BLaER1 (cell line): ENCODE measurements at regions not wholly inside any gene's neighbourhood (a gene's known extent, or its start where the extent isn't known, plus 50 kb on each side); places are given as distances from the start of the nearest gene placed in this dataset.

Experiments
- H3K27ac ChIP-seq: shearing (Covaris generic); formaldehyde crosslinking; 2 replicates; pipeline ENCODE4 v1.8.1; 2022
- H3K27me3 ChIP-seq: shearing (Covaris generic); formaldehyde crosslinking; 2 replicates; pipeline ENCODE4 v1.8.1; 2022
- H3K36me3 ChIP-seq: shearing (Covaris generic); formaldehyde crosslinking; 2 replicates; pipeline ENCODE4 v1.8.1; 2022
- H3K4me1 ChIP-seq: shearing (Covaris generic); formaldehyde crosslinking; 2 replicates; pipeline ENCODE4 v1.8.1; 2022
- H3K4me2 ChIP-seq: shearing (Covaris generic); formaldehyde crosslinking; 2 replicates; pipeline ENCODE4 v1.8.1; 2022
- H3K4me3 ChIP-seq: shearing (Covaris generic); formaldehyde crosslinking; 2 replicates; pipeline ENCODE4 v1.8.1; 2022
- H3K9ac ChIP-seq: shearing (Covaris generic); formaldehyde crosslinking; 2 replicates; pipeline ENCODE4 v1.8.1; 2022
- H3K9me3 ChIP-seq: shearing (Covaris generic); formaldehyde crosslinking; 2 replicates; pipeline ENCODE4 v1.8.1; 2022
- H4K20me1 ChIP-seq: shearing (Covaris generic); formaldehyde crosslinking; 2 replicates; pipeline ENCODE4 v1.8.1; 2022
- Cebpa-rat ChIP-seq: shearing (Covaris generic); IDR thresholded peaks from 2 replicates; pipeline ENCODE4 v1.8.1; 2022

GRCh38 chr11:80532633-80533232 is 1091.9 kb upstream of the TENM4 start:
- H3K9ac ChIP-seq = no peak overlapping the region
- no peaks in the 10 kb centered on the region for H3K4me1 ChIP-seq
- no peak overlapping the region for H3K4me2 ChIP-seq
- H3K27me3 ChIP-seq = no peaks in the 10 kb centered on the region
- H3K4me3 ChIP-seq = no peak overlapping the region
- TF ChIP-seq Cebpa-rat = no peak
- H3K27ac ChIP-seq = no peak overlapping the region
- H3K9me3 ChIP-seq = peaks cover 11% of the 10 kb centered on the region; the same call in 1 of the 2 replicates
- H3K36me3 ChIP-seq = no peaks in the 10 kb centered on the region
- no peaks in the 10 kb centered on the region for H4K20me1 ChIP-seq

- Histone ChIP-seq H3K27me3 (no peaks in the 10 kb centered on the region), H3K4me2 (no peak overlapping the region), H3K9me3 (peaks cover 11% of the 10 kb centered on the region; the same call in 1 of the 2 replicates), H3K4me1 (no peaks in the 10 kb centered on the region), H4K20me1 (no peaks in the 10 kb centered on the region), H3K9ac (no peak overlapping the region), H3K36me3 (no peaks in the 10 kb centered on the region), H3K4me3 (no peak overlapping the region), H3K27ac (no peak overlapping the region)
- no peak for TF ChIP-seq Cebpa-rat
Observed at GRCh38 chr11:80529726-80530125, 1088.9 kb upstream of the TENM4 start.

- no peaks in the 10 kb centered on the region for H3K9me3 ChIP-seq
- H3K4me2 ChIP-seq = no peak overlapping the region
- no peaks in the 10 kb centered on the region for H4K20me1 ChIP-seq
- H3K4me1 ChIP-seq = no peaks in the 10 kb centered on the region
- H3K27me3 ChIP-seq = no peaks in the 10 kb centered on the region
- H3K4me3 ChIP-seq = no peak overlapping the region
- no peak overlapping the region for H3K27ac ChIP-seq
- no peak for TF ChIP-seq Cebpa-rat
- H3K9ac ChIP-seq = no peak overlapping the region
- H3K36me3 ChIP-seq = no peaks in the 10 kb centered on the region
Observed at GRCh38 chr11:80525663-80526405, 1085.0 kb upstream of the TENM4 start.

DNA sequence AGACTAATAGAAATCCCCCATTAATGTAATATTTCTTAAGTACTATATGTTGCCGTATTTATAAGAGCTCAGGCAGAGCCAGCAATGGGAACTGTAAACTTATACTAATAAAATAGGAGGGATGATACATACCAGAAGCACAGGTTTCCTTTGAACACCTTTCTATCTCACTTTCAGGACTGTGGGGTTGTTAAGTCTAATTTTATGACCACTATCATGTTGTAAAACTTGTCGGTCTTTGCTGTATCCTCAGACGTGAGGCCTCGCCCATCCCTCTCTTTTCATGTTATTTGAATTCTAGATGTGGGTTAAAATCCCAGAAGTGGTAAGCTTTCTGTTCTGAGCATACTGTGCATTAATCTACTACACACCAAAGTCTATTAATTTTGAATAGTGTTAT is 1083.5 kb upstream of the TENM4 start:
- Histone ChIP-seq H3K27me3 (no peaks in the 10 kb centered on the region), H4K20me1 (no peaks in the 10 kb centered on the region), H3K4me3 (no peak overlapping the region), H3K4me1 (no peaks in the 10 kb centered on the region), H3K9me3 (no peaks in the 10 kb centered on the region), H3K4me2 (no peak overlapping the region), H3K9ac (no peak overlapping the region), H3K27ac (no peak overlapping the region), H3K36me3 (no peaks in the 10 kb centered on the region)
- no peak for TF ChIP-seq Cebpa-rat

DNA sequence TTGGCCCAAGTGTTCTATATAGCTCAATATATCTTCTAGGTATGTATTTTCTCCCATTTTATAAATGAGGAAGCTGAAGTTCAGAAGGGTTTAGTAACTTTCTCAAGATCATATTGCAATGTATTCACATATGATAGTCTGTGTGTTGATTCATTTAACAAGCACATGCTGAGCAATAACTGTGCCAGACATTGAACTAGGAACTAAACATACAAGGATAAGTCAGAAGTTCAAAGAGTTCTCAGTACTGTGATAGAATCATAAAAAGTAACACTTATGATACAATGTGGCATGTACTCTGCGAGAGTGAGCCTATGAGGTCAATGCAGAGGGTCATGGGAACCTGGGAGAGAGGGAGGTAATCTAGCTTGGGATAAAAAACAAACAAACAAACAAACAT is 1082.2 kb upstream of the TENM4 start:
- Histone ChIP-seq H3K4me3 (no peak overlapping the region), H3K4me2 (no peak overlapping the region)
- no peak for TF ChIP-seq Cebpa-rat

DNA sequence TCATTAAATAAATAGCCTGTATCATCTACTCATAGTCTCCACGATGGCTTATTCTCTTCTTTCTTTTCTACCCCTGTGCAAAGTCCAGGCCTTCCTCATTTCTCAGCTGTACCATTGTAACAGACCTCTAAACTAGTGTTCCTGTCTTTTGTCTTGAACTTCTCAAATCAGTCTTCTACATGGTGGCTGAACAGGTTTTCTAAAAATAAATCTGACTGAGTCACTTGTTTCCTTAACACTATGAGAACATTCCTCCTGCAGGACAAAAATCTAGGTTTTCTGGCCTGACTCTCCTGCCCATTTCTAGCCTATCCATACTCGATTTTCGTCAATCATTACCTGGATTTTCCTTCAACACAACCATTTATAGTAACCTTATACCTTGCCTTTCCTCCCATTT is 1080.8 kb upstream of the TENM4 start:
- Histone ChIP-seq H3K4me1 (no peaks in the 10 kb centered on the region), H3K4me3 (no peak overlapping the region), H4K20me1 (no peaks in the 10 kb centered on the region), H3K36me3 (no peaks in the 10 kb centered on the region), H3K27me3 (no peaks in the 10 kb centered on the region), H3K9me3 (no peaks in the 10 kb centered on the region), H3K9ac (no peak overlapping the region), H3K27ac (no peak overlapping the region), H3K4me2 (no peak overlapping the region)
- no peak for TF ChIP-seq Cebpa-rat

More for the DNA sequence above, 1082.2 kb upstream of the TENM4 start:
- Histone ChIP-seq H3K9ac (no peak overlapping the region), H3K4me1 (no peaks in the 10 kb centered on the region), H4K20me1 (no peaks in the 10 kb centered on the region), H3K27ac (no peak overlapping the region), H3K27me3 (no peaks in the 10 kb centered on the region), H3K9me3 (no peaks in the 10 kb centered on the region), H3K36me3 (no peaks in the 10 kb centered on the region)

- Histone ChIP-seq H4K20me1 (no peaks in the 10 kb centered on the region), H3K4me3 (no peak overlapping the region), H3K9ac (no peak overlapping the region), H3K9me3 (no peaks in the 10 kb centered on the region), H3K27ac (no peak overlapping the region), H3K4me2 (no peak overlapping the region), H3K27me3 (no peaks in the 10 kb centered on the region), H3K4me1 (no peaks in the 10 kb centered on the region), H3K36me3 (no peaks in the 10 kb centered on the region)
- TF ChIP-seq Cebpa-rat = no peak
Observed at GRCh38 chr11:80520507-80520887, 1079.7 kb upstream of the TENM4 start.

GRCh38 chr11:80519596-80520506 is 1079.0 kb upstream of the TENM4 start:
- H3K36me3 ChIP-seq = no peaks in the 10 kb centered on the region
- no peaks in the 10 kb centered on the region for H3K27me3 ChIP-seq
- TF ChIP-seq Cebpa-rat = no peak
- no peak overlapping the region for H3K4me2 ChIP-seq
- H3K9ac ChIP-seq = no peak overlapping the region
- H3K9me3 ChIP-seq = no peaks in the 10 kb centered on the region
- no peaks in the 10 kb centered on the region for H3K4me1 ChIP-seq
- no peaks in the 10 kb centered on the region for H4K20me1 ChIP-seq
- no peak overlapping the region for H3K4me3 ChIP-seq
- H3K27ac ChIP-seq = no peak overlapping the region

DNA sequence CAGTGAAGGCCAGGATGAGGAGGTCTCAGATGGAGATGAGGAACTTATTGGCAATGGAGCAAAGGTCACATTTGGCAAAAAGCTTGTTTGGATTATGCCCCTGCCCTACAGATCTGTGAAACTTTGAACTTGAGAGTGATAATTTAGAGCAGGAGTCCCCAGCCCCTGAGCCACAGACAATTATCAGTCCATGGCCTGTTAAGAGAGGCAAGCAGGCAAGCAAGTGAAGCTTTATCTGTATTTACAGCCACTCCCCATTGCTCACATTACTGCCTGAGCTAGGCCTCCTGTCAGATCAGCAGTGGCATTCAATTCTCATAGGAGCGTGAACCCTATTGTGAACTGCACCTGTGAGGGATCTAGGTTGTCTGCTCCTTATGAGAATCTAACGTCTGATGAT is 1076.9 kb upstream of the TENM4 start:
- Histone ChIP-seq H3K27ac (no peak overlapping the region), H3K4me1 (no peaks in the 10 kb centered on the region), H3K4me3 (no peak overlapping the region), H3K4me2 (no peak overlapping the region), H3K9ac (no peak overlapping the region), H3K9me3 (no peaks in the 10 kb centered on the region), H4K20me1 (no peaks in the 10 kb centered on the region), H3K36me3 (no peaks in the 10 kb centered on the region), H3K27me3 (no peaks in the 10 kb centered on the region)
- no peak for TF ChIP-seq Cebpa-rat

DNA sequence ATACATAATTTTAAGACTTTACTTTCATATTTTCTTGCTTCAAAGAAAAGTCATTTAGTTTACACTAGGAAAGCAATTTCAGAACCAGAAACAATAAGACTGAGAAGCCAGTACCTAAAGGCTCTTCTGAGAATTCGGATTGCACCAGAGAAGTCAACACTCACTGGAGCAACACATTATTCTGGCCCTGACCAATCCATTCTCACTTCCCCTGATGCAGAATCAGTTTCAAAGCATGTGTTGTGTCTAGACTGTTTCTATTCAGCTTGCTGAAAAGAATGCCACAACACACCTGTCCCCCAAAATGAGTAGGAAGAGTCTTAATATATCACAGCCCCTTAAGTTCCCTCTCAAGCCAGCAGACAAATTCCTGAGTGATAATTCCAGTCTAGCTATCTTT is 1074.3 kb upstream of the TENM4 start:
- no peak overlapping the region for H3K4me3 ChIP-seq
- H3K4me1 ChIP-seq = no peaks in the 10 kb centered on the region
- H4K20me1 ChIP-seq = no peaks in the 10 kb centered on the region
- H3K4me2 ChIP-seq = no peak overlapping the region
- H3K9me3 ChIP-seq = no peaks in the 10 kb centered on the region
- H3K27ac ChIP-seq = no peak overlapping the region
- H3K27me3 ChIP-seq = no peaks in the 10 kb centered on the region
- H3K36me3 ChIP-seq = no peaks in the 10 kb centered on the region
- H3K9ac ChIP-seq = no peak overlapping the region
- no peak for TF ChIP-seq Cebpa-rat
